Stimulated activated naive CD8-positive, alpha-beta T cell treated with anti-CD3 and anti-CD28 coated beads, Interleukin-15, Interleukin-2, amounts not matched to agents 100 U/mL and 50 U/mL, for 24 hours (primary cell): ENCODE measurements at regions not wholly inside any gene's neighbourhood (a gene's known extent, or its start where the extent isn't known, plus 50 kb on each side); places are given as distances from the start of the nearest gene placed in this dataset.
"Not testable (repeated sequence)": the region's sequence is repeated elsewhere in the genome, so short reads cannot be mapped to it uniquely, and the experiment has no call there.

Experiments used
- ATAC-seq: fragments of 150-1000 bp; cut with Tn5 transposase; one replicate; pipeline ENCODE4 v1.10.0; 2021
- DNase-seq: peaks from one replicate; pipeline ENCODE4 v3.0.0; 2021

DNA sequence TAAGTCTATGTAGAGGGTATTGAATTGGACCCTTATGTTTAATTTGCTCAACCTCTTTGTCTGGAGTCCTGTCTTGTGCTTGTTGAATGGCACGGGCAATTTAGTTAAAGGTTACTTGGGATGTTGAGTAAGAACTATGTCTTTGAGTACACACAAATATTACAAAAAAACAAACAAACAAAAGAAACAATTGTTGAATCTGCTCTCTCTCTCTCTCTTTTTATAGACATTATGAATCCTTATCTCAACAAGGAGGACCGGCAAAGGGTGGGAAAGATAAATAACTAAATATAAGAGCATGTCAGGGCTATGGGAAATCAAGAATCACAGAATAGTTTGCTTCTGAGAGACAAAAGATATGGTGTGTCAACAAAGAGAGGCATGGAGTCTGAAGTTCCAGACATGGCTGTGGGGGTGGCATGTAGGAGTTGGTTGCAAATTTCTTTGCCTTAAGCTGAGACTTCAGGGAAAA is 608.6 kb downstream of the UTRN start:
- ATAC-seq (no peak), DNase-seq (no peak)

GRCh38 chr6:144894240-144894639 is 609.1 kb downstream of the UTRN start:
- no peak for DNase-seq
- ATAC-seq = no peak

- ATAC-seq (no peak), DNase-seq (no peak)
Measured at GRCh38 chr6:144895313-144896278, 610.5 kb downstream of the UTRN start.

GRCh38 chr6:144896289-144896688 is 611.2 kb downstream of the UTRN start:
- ATAC-seq (no peak), DNase-seq (no peak)

- DNase-seq (no peak), ATAC-seq (no peak)
Measured at GRCh38 chr6:144896871-144897270, 611.7 kb downstream of the UTRN start.

- ATAC-seq = no peak
- DNase-seq = no peak
Measured at GRCh38 chr6:144897441-144897921, 612.3 kb downstream of the UTRN start.

DNA sequence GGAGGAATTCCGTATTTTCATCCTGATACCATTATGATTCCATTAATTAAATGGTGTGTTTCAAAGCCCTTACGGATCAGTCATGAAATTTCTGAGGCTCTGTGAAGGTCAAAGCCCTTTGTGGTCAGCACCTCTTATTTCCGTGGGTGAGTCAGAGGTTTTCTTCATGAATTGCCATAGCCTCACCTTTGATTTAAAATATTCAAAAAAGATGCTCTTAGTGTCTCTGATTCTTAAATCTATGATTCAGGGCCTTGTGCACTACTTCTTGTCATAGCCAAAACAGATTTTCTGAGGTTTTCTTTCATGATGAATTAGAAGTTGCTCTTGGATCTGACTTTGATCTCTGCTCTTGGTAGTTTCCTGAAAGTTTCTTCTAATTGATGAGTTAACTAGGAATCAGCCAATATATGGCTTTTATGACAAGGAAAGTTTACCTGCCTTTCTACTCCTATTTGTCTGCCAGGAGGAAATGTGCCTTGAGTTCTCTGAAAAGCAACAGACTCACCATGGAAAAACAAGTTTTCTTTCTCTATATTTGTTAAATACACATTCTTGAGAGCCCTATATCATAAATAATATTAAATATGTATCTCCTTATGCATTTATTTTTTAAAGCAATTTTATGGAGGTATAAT is 613.0 kb downstream of the UTRN start:
- DNase-seq (no peak), ATAC-seq (peak; percentile 40)

DNA sequence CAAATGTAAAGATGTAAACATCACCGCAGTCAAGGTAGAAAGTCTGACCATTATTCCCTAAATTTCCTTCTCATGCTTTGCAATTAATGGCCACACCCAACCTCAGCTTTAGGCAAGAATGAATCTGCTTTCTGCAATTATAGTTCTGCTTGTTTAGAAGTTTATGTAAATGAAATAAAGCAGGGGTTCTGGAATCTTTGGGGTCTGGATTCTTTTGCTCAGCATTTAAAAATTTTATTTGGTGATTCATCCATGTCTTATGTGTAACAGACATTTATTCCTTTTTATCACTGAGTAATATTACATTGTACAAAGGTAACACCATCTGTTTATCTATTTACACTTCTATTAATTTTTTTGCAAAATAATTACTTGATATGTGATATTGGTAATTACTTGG is 613.6 kb downstream of the UTRN start:
- DNase-seq = no peak

DNA sequence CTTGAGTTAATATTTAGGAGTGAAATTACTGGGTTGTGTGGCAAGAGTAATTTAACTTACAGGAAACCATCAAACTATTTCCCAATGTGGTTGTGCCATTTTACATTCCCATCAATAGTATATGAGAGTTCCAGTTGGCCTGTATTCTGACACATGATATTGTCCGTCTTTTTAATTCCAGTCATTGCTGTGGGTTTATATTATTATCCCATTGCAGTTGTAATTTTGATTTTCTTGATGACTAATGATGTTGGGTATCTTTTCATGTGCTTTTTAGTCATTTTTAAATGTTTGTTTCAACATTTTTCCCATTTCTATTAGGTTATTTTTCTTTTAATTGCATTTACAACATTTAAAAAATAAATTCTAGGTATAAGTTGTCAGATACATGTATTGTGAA is 614.0 kb downstream of the UTRN start:
- DNase-seq = no peak
- no peak for ATAC-seq

More for the DNA sequence above, 613.6 kb downstream of the UTRN start:
- no peak for ATAC-seq

DNA sequence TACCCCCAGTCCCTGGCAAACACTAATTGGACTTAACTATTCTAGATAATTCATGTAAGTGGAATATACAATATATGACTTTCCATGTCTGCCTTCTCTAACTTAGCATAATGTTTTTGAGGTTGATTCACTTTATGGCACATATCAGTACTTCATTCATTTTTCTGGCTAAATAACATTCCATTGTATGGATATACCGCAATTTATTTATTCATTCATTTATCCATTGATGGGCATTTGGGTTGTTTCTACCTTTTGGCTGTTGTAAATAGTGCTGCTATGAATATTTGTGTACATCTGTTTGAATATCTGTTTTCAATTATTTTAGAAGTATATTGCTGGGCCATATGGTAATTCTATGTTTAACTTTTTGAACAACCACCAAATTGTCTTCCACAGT is 616.3 kb downstream of the UTRN start:
- ATAC-seq (no peak), DNase-seq (no peak)

- ATAC-seq (no peak), DNase-seq (no peak)
Measured at GRCh38 chr6:144908004-144908403, 622.9 kb downstream of the UTRN start.

- DNase-seq (no peak), ATAC-seq (no peak)
Measured at GRCh38 chr6:144909753-144910285, 624.7 kb downstream of the UTRN start.

- ATAC-seq (no peak), DNase-seq (no peak)
Measured at GRCh38 chr6:144911322-144911721, 626.2 kb downstream of the UTRN start.

DNA sequence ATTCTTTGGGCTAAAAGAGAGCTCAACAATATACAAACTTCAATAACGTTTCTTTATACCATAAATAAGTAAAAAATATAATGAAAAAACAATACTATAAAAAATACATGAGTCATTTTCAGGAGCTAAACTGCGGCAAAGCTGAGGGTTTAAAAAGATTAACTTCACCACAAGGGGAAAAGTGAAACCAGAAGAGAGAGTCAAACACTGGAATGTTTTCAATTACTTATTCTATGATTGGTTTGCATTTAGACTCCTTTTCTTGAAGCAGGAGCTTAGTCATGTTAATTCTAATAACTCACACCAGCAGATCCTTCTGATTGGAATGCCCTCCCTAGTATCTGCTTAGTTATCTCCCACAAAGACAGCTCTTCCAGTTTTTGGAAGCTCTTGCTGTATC is 627.3 kb downstream of the UTRN start:
- ATAC-seq = no peak
- no peak for DNase-seq

DNA sequence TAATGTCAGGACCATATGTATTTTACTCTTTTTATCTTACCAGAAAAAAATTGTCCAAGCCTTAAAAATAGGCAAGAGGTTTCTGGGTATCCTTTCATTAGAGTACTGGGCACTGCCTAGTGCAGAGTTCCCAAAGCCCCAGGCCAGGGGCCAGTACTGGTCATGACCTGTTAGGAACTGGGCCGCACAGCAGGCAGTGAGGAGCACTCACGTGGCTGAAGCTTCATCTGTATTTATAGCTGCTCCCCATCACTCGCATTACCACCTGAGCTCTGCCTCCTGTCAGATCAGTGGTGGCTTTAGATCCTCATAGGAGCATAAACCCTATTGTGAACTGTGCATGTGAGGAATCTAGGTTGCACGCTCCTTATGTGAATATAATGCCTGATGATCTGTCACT is 632.9 kb downstream of the UTRN start:
- DNase-seq (no peak), ATAC-seq (no peak)

DNA sequence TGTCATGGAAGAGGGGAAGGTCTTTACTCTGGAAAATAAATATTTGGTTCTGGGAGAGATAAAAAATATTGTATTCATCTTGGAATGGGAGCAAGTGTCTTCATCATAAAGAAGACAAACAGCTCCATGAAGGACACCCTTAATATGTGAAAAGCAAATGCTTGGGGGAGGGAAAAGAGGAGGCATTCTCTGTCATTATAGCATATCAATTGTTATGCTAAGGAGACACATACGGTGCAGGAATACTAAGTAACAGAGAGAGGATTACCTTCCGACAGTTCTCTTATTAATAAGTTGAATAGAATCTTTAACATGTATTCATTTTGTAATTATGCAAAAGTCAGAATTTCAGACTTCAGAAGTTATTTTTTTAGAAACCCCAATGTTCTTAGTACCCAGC is 634.4 kb downstream of the UTRN start:
- ATAC-seq (no peak), DNase-seq (no peak)

GRCh38 chr6:144920391-144920961 is 635.3 kb downstream of the UTRN start:
- ATAC-seq = no peak
- DNase-seq = no peak

DNA sequence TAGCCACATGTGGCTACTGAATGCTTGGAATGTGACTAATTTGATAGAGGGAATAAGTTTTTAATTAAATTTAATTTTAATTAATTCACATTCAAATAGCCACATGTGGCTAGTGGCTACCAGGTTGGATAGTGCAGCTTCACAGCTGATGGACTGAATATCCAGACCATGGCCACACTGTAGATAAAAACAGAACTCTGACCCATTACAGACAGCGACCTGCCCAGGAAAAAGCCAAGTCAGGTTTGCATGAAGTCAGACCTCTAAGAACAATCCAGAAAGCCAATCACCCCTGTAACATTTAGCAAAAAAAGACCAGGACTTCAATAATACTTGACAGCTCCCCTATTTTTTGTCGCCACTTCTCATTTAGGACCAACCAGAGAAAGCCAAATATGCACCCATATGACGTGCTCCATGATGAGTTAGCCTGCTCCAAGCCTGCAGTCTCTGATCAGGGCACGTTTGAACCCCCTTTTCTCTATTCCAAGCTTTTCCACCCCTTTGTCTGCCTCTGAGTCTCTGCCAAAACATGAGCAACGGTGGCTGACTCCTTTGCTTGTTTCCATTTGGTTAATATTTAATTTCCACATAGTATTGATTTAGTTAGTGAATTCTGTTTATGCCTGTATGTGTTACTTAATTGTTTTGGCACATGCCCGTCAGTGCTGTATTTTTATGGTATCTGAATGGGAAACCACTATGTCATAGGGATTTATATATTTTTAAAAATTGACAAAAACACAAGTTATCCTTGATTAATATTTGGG is 636.3 kb downstream of the UTRN start:
- ATAC-seq (no peak), DNase-seq (no peak)

- ATAC-seq = no peak
- DNase-seq = no peak
Measured at GRCh38 chr6:144922120-144922722, 637.1 kb downstream of the UTRN start.

DNA sequence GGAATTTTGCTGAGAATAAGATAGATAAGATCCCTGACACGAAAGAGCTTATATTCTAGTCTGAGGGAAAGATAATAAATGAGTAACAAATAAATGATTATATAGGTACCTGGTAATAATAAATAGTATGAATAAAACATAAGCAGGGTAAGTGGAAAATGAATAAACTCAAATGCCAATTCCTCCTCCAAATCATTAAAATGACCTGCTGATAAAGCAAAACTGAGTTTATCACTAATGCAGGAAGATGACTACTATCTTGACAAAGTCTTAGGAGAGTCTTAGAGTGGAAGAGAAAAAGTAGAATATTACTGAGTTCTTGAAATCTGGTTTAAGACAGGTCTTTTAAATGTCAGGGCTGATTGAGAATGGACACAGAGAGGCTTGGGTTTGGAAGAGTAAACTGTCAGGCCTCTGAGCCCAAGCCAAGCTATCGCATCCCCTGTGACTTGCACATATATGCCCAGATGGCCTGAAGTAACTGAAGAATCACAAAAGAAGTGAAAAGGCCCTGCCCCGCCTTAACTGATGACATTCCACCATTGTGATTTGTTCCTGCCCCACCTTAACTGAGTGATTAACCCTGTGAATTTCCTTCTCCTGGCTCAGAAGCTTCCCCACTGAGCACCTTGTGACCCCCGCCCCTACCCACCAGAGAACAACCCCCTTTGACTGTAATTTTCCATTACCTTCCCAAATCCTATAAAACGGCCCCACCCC is 637.8 kb downstream of the UTRN start:
- not testable (repeated sequence) for DNase-seq, ATAC-seq

- ATAC-seq, DNase-seq: not testable (repeated sequence)
Measured at GRCh38 chr6:144923491-144923787, 638.3 kb downstream of the UTRN start.
